ENCODE measurements at regions not wholly inside any gene's neighbourhood (a gene's known extent, or its start where the extent isn't known, plus 50 kb on each side); places are given as distances from the start of the nearest gene placed in this dataset.

- Histone ChIP-seq H3K27ac (ENCODE audit: low read depth, low read length, poor library complexity, severe bottlenecking) (no peak overlapping the region), H3K36me3 (ENCODE audit: insufficient read depth, low read length) (no peaks in the 10 kb centered on the region), H4K20me1 (ENCODE audit: insufficient read depth, low read length) (no peaks in the 10 kb centered on the region), H2AFZ (ENCODE audit: low read length) (no peak overlapping the region), H3K4me1 (ENCODE audit: insufficient read depth, low read length, poor library complexity, severe bottlenecking) (no peaks in the 10 kb centered on the region), H3K4me2 (ENCODE audit: low read length) (no peak overlapping the region), H3K9me3 (ENCODE audit: low read length) (no peaks in the 10 kb centered on the region), H3K79me2 (ENCODE audit: insufficient read depth, low read depth, low read length) (no peaks in the 10 kb centered on the region), H3K9me2 (ENCODE audit: insufficient read depth, low read length) (no peaks in the 10 kb centered on the region), H3K4me3 (ENCODE audit: low read depth, low read length, poor library complexity, severe bottlenecking) (no peak overlapping the region)
- TF ChIP-seq EZH2phosphoT487 (IDR thresholded peaks at IDR 0.05; ENCODE audit: borderline replicate concordance, low read depth, low read length): no peak
- ChIA-PET POLR2A (interaction anchor here (0.6 kb wide), 2 partner anchors 24 to 137 kb away, joined by 3 read pairs; no protein-coding TSS in a partner anchor), CTCF (ENCODE audit: unreplicated experiment) (no interaction called here)
- DNase-seq (ENCODE audit: low spot score): no peak
- no TSS peak for BruUV-seq (replicated peaks)
- intact Hi-C loops (cut with micrococcal nuclease; ENCODE audit: unreplicated experiment): no loop called here
Observed at GRCh38 chr7:88455696-88456095, 149.0 kb upstream of the STEAP4 start.

- BruUV-seq (replicated peaks): no TSS peak
- no peak overlapping the region for H3K27ac ChIP-seq (ENCODE audit: low read depth, low read length, poor library complexity, severe bottlenecking)
- no peaks in the 10 kb centered on the region for H3K4me1 ChIP-seq (ENCODE audit: insufficient read depth, low read length, poor library complexity, severe bottlenecking)
- no peak overlapping the region for H3K4me2 ChIP-seq (ENCODE audit: low read length)
- no peak overlapping the region for H2AFZ ChIP-seq (ENCODE audit: low read length)
- no peaks in the 10 kb centered on the region for H3K9me3 ChIP-seq (ENCODE audit: low read length)
- no peaks in the 10 kb centered on the region for H3K9me2 ChIP-seq (ENCODE audit: insufficient read depth, low read length)
- no peaks in the 10 kb centered on the region for H4K20me1 ChIP-seq (ENCODE audit: insufficient read depth, low read length)
- CTCF ChIA-PET (ENCODE audit: unreplicated experiment): no interaction called here
- no peaks in the 10 kb centered on the region for H3K79me2 ChIP-seq (ENCODE audit: insufficient read depth, low read depth, low read length)
- no peaks in the 10 kb centered on the region for H3K36me3 ChIP-seq (ENCODE audit: insufficient read depth, low read length)
- intact Hi-C loops (cut with micrococcal nuclease; ENCODE audit: unreplicated experiment): no loop called here
- no peak for TF ChIP-seq EZH2phosphoT487 (IDR thresholded peaks at IDR 0.05; ENCODE audit: borderline replicate concordance, low read depth, low read length)
- TF ChIP-seq CTCF (conservative IDR thresholded peaks at IDR 0.05; ENCODE audit: low read length): no peak
- POLR2A ChIA-PET: no interaction called here
- H3K4me3 ChIP-seq (ENCODE audit: low read depth, low read length, poor library complexity, severe bottlenecking): no peak overlapping the region
- DNase-seq (ENCODE audit: low spot score): no peak
Observed at GRCh38 chr7:88452646-88453045, 146.0 kb upstream of the STEAP4 start.

GRCh38 chr7:88450874-88451273 lies 144.2 kb upstream of the STEAP4 start:
- H3K9me2 ChIP-seq (ENCODE audit: insufficient read depth, low read length): no peaks in the 10 kb centered on the region
- H3K79me2 ChIP-seq (ENCODE audit: insufficient read depth, low read depth, low read length): no peaks in the 10 kb centered on the region
- H4K20me1 ChIP-seq (ENCODE audit: insufficient read depth, low read length): no peaks in the 10 kb centered on the region
- H3K4me2 ChIP-seq (ENCODE audit: low read length): no peak overlapping the region
- no peaks in the 10 kb centered on the region for H3K9me3 ChIP-seq (ENCODE audit: low read length)
- DNase-seq (ENCODE audit: low spot score): no peak
- no peak overlapping the region for H2AFZ ChIP-seq (ENCODE audit: low read length)
- intact Hi-C loops (cut with micrococcal nuclease; ENCODE audit: unreplicated experiment): no loop called here
- ChIA-PET POLR2A (no interaction called here), CTCF (ENCODE audit: unreplicated experiment) (no interaction called here)
- no peaks in the 10 kb centered on the region for H3K4me1 ChIP-seq (ENCODE audit: insufficient read depth, low read length, poor library complexity, severe bottlenecking)
- BruUV-seq (replicated peaks): no TSS peak
- H3K4me3 ChIP-seq (ENCODE audit: low read depth, low read length, poor library complexity, severe bottlenecking): no peak overlapping the region
- TF ChIP-seq EZH2phosphoT487 (IDR thresholded peaks at IDR 0.05; ENCODE audit: borderline replicate concordance, low read depth, low read length) (no peak), CTCF (conservative IDR thresholded peaks at IDR 0.05; ENCODE audit: low read length) (no peak)
- no peaks in the 10 kb centered on the region for H3K36me3 ChIP-seq (ENCODE audit: insufficient read depth, low read length)
- no peak overlapping the region for H3K27ac ChIP-seq (ENCODE audit: low read depth, low read length, poor library complexity, severe bottlenecking)

Measured in OCI-LY7 (cell line).